GM23338 (cell line): ENCODE measurements at regions not wholly inside any gene's neighbourhood (a gene's known extent, or its start where the extent isn't known, plus 50 kb on each side); places are given as distances from the start of the nearest gene placed in this dataset.

Source experiments
- CREB1 ChIP-seq: fragments of 250-450 bp; sonication (Bioruptor Pico); IDR thresholded peaks from 2 replicates; pipeline ENCODE4 v1.5.0; 2020; ENCODE audit warnings: low read depth, mild to moderate bottlenecking, moderate library complexity
- EZH2 ChIP-seq: fragments of 200-600 bp; sonication (generic); IDR thresholded peaks from one replicate; pipeline ENCODE4 v1.8.0; 2017; ENCODE audit warnings: antibody characterized with exemption, mild to moderate bottlenecking, low read depth; ENCODE audit not compliant: unreplicated experiment
- JUNB ChIP-seq: IDR thresholded peaks from one replicate; pipeline ENCODE4 v1.6.1; 2016; ENCODE audit warnings: antibody characterized with exemption; ENCODE audit not compliant: unreplicated experiment
- POLR2AphosphoS5 ChIP-seq: IDR thresholded peaks from 2 replicates; pipeline ENCODE4 v1.6.1; 2016; ENCODE audit warnings: antibody characterized with exemption, low read depth
- ZNF331 ChIP-seq: fragments of 250-450 bp; sonication (Bioruptor Pico); IDR thresholded peaks from 2 replicates; pipeline ENCODE4 v1.5.0; 2020; ENCODE audit warnings: low read depth, mild to moderate bottlenecking, moderate library complexity
- TF ChIP-seq, protein P1 (sequence below): IDR thresholded peaks from one replicate; pipeline ENCODE4 v1.6.1; 2018; ENCODE audit warnings: antibody characterized with exemption; ENCODE audit not compliant: unreplicated experiment
- TF ChIP-seq, protein P2 (sequence below), 2 experiments: fragments of 200-600 bp in 1 of 2; sonication (generic) in 1 of 2; conservative IDR thresholded peaks; 2 replicates each; pipeline versions ENCODE4 v1.5.1 to v1.6.1; 2016 to 2017; ENCODE audit warnings: antibody characterized with exemption in 2 of 2, low read depth in 2 of 2, mild to moderate bottlenecking in 2 of 2, moderate library complexity in 1 of 2

DNA sequence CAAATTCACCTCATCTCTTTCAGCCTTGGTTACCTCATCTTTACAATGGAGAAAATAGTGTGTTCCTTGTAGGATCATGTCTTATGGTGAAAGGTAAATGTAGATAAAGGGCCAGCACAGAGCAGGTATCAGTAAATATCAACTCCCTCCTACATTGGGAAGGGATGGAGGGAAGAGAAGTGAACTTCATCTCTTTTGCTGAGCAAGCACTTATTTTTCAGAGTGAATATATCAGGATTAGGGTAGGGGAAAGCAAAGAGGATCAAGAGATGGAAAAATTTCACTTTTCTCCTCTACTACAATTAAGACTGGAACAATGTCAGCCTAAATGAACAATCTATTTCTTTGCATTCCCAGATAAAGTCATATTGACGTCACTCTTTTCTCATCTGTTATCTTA lies 193.8 kb upstream of the JUN start:
- TF ChIP-seq, protein P1, sequence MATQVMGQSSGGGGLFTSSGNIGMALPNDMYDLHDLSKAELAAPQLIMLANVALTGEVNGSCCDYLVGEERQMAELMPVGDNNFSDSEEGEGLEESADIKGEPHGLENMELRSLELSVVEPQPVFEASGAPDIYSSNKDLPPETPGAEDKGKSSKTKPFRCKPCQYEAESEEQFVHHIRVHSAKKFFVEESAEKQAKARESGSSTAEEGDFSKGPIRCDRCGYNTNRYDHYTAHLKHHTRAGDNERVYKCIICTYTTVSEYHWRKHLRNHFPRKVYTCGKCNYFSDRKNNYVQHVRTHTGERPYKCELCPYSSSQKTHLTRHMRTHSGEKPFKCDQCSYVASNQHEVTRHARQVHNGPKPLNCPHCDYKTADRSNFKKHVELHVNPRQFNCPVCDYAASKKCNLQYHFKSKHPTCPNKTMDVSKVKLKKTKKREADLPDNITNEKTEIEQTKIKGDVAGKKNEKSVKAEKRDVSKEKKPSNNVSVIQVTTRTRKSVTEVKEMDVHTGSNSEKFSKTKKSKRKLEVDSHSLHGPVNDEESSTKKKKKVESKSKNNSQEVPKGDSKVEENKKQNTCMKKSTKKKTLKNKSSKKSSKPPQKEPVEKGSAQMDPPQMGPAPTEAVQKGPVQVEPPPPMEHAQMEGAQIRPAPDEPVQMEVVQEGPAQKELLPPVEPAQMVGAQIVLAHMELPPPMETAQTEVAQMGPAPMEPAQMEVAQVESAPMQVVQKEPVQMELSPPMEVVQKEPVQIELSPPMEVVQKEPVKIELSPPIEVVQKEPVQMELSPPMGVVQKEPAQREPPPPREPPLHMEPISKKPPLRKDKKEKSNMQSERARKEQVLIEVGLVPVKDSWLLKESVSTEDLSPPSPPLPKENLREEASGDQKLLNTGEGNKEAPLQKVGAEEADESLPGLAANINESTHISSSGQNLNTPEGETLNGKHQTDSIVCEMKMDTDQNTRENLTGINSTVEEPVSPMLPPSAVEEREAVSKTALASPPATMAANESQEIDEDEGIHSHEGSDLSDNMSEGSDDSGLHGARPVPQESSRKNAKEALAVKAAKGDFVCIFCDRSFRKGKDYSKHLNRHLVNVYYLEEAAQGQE = no peak
- TF ChIP-seq POLR2AphosphoS5 = no peak
- no peak for TF ChIP-seq CREB1 (CRISPR knock-in tag)
- TF ChIP-seq, protein P2, sequence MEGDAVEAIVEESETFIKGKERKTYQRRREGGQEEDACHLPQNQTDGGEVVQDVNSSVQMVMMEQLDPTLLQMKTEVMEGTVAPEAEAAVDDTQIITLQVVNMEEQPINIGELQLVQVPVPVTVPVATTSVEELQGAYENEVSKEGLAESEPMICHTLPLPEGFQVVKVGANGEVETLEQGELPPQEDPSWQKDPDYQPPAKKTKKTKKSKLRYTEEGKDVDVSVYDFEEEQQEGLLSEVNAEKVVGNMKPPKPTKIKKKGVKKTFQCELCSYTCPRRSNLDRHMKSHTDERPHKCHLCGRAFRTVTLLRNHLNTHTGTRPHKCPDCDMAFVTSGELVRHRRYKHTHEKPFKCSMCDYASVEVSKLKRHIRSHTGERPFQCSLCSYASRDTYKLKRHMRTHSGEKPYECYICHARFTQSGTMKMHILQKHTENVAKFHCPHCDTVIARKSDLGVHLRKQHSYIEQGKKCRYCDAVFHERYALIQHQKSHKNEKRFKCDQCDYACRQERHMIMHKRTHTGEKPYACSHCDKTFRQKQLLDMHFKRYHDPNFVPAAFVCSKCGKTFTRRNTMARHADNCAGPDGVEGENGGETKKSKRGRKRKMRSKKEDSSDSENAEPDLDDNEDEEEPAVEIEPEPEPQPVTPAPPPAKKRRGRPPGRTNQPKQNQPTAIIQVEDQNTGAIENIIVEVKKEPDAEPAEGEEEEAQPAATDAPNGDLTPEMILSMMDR (conservative IDR thresholded peaks at IDR 0.05; ENCODE audit: low read depth in 2 of 2) = no peak
- TF ChIP-seq EZH2 = no peak
- no peak for TF ChIP-seq JUNB
- TF ChIP-seq ZNF331 (CRISPR knock-in tag) = no peak
